Psoas muscle (tissue), 7 donors: ENCODE measurements at regions not wholly inside any gene's neighbourhood (a gene's known extent, or its start where the extent isn't known, plus 50 kb on each side); places are given as distances from the start of the nearest gene placed in this dataset.
"Not testable (repeated sequence)": the region's sequence is repeated elsewhere in the genome, so short reads cannot be mapped to it uniquely, and the experiment has no call there.

Experiments used
- ATAC-seq, 4 donors: fragments of 200-7000 bp; cut with Tn5 transposase; one replicate each; pipeline ENCODE4 v1.9.1; 2020; ENCODE audit warnings: moderate library complexity in 3 of 4, mild to moderate bottlenecking in 2 of 4
- DNase-seq, 2 donors: peaks; one replicate each; pipeline ENCODE4 v3.0.0-alpha.2; 2020
- H3K27ac ChIP-seq: fragments of 200-600 bp; one replicate; pipeline ENCODE4 v1.8.0; 2022
- H3K27me3 ChIP-seq, 3 donors: fragments of 200-600 bp in 1 of 3; one replicate each; pipeline versions ENCODE4 v1.6.1 to v1.8.0; 2013 to 2022; ENCODE audit warnings: low read length in 2 of 3, mild to moderate bottlenecking in 2 of 3, moderate library complexity in 1 of 3; ENCODE audit not compliant: insufficient read depth in 3 of 3
- H3K36me3 ChIP-seq, 2 donors: fragments of 200-600 bp in 1 of 2; one replicate each; pipeline versions ENCODE4 v1.6.1 to v1.8.0; 2013 to 2022; ENCODE audit warnings: low read depth in 1 of 2, mild to moderate bottlenecking in 1 of 2, moderate library complexity in 1 of 2; ENCODE audit not compliant: insufficient read depth in 1 of 2
- H3K4me1 ChIP-seq: fragments of 200-600 bp; one replicate; pipeline ENCODE4 v1.8.0; 2022
- H3K4me3 ChIP-seq: fragments of 200-600 bp; one replicate; pipeline ENCODE4 v1.8.0; 2022; ENCODE audit warnings: mild to moderate bottlenecking
- H3K9me3 ChIP-seq: fragments of 200-600 bp; one replicate; pipeline ENCODE4 v1.8.0; 2022
- WGBS, 3 donors: extraction: QIAGEN DNeasy Blood & Tissue Kit; methylation state at CpG; one replicate each; pipeline versions ENCODE4 v1.1.6 to v1.1.7; 2013; 5-methylcytosine and 5-hydroxymethylcytosine counted together
- intact Hi-C, 2 donors: fragments of 100-400 bp; cut with DNase I; formaldehyde crosslinking; loops; one replicate each; pipeline versions ENCODE4 v1.11.0 to v1.14.2; 2022
- TF ChIP-seq, protein P1 (sequence below): fragments of 200-600 bp; IDR thresholded peaks from one replicate; pipeline ENCODE4 v1.8.0; 2022; ENCODE audit warnings: antibody characterized with exemption
- donor health status: healthy with polysubstance abuse.
- donor health status: DM: no; HTN: no; CAD: no; lungs with moderate emphysema.
- donor health status: Bipolar disorder and iron deficiency.
- donor health status: healthy.
- donor health status: DM: yes; HTN: yes; CAD: no.
- donor health status: DM: no; HTN: no; CAD: no.
- donor health status: DM: yes; HTN: yes; CAD: no.

DNA sequence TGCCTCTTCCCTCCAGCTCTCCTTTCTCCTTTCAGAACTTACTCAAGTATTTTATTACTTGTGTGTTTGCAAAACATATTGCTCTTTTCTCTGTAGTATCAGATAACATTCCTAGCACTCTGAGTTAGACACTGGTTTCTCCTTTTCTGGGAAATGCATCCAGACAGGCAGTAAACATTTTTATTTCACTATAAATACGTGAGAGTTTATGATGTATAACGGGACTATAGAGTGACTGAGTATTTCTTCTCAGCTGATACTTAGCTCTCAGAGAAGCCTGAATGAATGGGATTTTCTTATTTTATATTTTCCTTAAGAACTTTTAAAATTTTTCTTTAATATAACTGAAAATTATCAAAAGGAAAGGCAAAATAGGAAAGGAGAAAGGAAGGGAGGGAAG, 211.2 kb upstream of the EDNRB start:
- intact Hi-C loops, result no loop called here
- no peak for ATAC-seq
- no peaks in the 10 kb centered on the region for H3K4me1 ChIP-seq
- 37 to 41% (median 41%) methylated on average over 2 of the region's 2 CpGs for WGBS, 3 donors
- no peaks in the 10 kb centered on the region for H3K27me3 ChIP-seq
- H3K36me3 ChIP-seq, result no peaks in the 10 kb centered on the region
- DNase-seq, result no peak
- H3K9me3 ChIP-seq, result no peaks in the 10 kb centered on the region
- no peak overlapping the region for H3K27ac ChIP-seq
- no peak overlapping the region for H3K4me3 ChIP-seq
- TF ChIP-seq, protein P1, sequence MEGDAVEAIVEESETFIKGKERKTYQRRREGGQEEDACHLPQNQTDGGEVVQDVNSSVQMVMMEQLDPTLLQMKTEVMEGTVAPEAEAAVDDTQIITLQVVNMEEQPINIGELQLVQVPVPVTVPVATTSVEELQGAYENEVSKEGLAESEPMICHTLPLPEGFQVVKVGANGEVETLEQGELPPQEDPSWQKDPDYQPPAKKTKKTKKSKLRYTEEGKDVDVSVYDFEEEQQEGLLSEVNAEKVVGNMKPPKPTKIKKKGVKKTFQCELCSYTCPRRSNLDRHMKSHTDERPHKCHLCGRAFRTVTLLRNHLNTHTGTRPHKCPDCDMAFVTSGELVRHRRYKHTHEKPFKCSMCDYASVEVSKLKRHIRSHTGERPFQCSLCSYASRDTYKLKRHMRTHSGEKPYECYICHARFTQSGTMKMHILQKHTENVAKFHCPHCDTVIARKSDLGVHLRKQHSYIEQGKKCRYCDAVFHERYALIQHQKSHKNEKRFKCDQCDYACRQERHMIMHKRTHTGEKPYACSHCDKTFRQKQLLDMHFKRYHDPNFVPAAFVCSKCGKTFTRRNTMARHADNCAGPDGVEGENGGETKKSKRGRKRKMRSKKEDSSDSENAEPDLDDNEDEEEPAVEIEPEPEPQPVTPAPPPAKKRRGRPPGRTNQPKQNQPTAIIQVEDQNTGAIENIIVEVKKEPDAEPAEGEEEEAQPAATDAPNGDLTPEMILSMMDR, result no peak

DNA sequence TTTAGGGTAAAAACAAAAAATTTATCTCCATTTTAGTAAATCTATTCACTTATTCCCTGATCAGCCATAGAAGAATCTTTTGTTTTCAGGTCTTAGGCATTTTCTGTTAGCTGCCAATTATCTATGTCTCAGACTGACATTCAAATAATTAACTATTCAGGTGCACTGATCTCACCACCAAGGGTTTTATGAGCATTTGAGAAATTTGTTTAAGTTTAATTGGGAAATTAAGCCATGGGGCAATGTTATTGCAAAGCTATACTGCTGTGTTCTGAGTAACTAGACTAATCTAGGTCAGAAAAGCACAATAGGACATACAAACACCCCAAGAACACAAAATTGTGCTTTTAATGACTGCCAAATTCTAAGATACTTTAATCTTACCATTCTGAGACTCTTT, 210.7 kb upstream of the EDNRB start:
- no peaks in the 10 kb centered on the region for H3K4me1 ChIP-seq
- H3K36me3 ChIP-seq, result no peaks in the 10 kb centered on the region
- TF ChIP-seq, protein P1, result no peak
- H3K27me3 ChIP-seq, result no peaks in the 10 kb centered on the region
- intact Hi-C loops, result no loop called here
- ATAC-seq, result no peak
- H3K4me3 ChIP-seq, result no peak overlapping the region
- no peak overlapping the region for H3K27ac ChIP-seq
- no peak for DNase-seq
- H3K9me3 ChIP-seq, result no peaks in the 10 kb centered on the region

- TF ChIP-seq, protein P1, result peak; percentile 84
- ATAC-seq, result peak in 2 of 4 donors; percentile 37 to 58
- 33 to 42% (median 40%) methylated on average over 13 of the region's 13 CpGs for WGBS, 3 donors
These were observed 203.1 kb upstream of the EDNRB start for GRCh38 chr13:78121459-78122348.

GRCh38 chr13:78121001-78121400, 202.4 kb upstream of the EDNRB start:
- DNase-seq (no peak), ATAC-seq (no peak)
- 28 to 44% (median 32%) methylated on average over 3 of the region's 3 CpGs for WGBS, 3 donors
- H3K27ac ChIP-seq, result no peak overlapping the region
- no peaks in the 10 kb centered on the region for H3K36me3 ChIP-seq
- H3K27me3 ChIP-seq, result no peaks in the 10 kb centered on the region
- no peak overlapping the region for H3K4me3 ChIP-seq
- intact Hi-C loops, result loop anchor here in 1 of 2 donors (5.0 kb wide), 1 partner anchor 344 kb away; no protein-coding TSS in a partner anchor
- H3K9me3 ChIP-seq, result no peaks in the 10 kb centered on the region
- TF ChIP-seq, protein P1, result no peak
- no peaks in the 10 kb centered on the region for H3K4me1 ChIP-seq

More at GRCh38 chr13:78121459-78122348, 203.1 kb upstream of the EDNRB start:
- no peaks in the 10 kb centered on the region for H3K27me3 ChIP-seq
- intact Hi-C loops, result loop anchor here in 1 of 2 donors (5.0 kb wide), 1 partner anchor 344 kb away; no protein-coding TSS in a partner anchor
- no peak overlapping the region for H3K4me3 ChIP-seq
- peak in 1 of 2 donors; percentile 38 for DNase-seq
- H3K27ac ChIP-seq, result no peak overlapping the region
- no peaks in the 10 kb centered on the region for H3K36me3 ChIP-seq
- H3K4me1 ChIP-seq, result no peaks in the 10 kb centered on the region
- H3K9me3 ChIP-seq, result no peaks in the 10 kb centered on the region

GRCh38 chr13:78120144-78120543, 201.5 kb upstream of the EDNRB start:
- not testable (repeated sequence) for H3K9me3 ChIP-seq, DNase-seq, H3K4me1 ChIP-seq, H3K4me3 ChIP-seq, H3K27ac ChIP-seq, ATAC-seq, H3K27me3 ChIP-seq, H3K36me3 ChIP-seq
- WGBS, 3 donors, result 52 to 64% (median 55%) methylated on average over 1 of the region's 1 CpG
- intact Hi-C loops, result loop anchor here (1.0 to 5.0 kb wide), 2 partner anchors 340 to 343 kb away; no protein-coding TSS in a partner anchor

GRCh38 chr13:78117070-78117469, 198.4 kb upstream of the EDNRB start:
- DNase-seq, H3K27me3 ChIP-seq, H3K27ac ChIP-seq, H3K4me3 ChIP-seq, intact Hi-C loops, H3K4me1 ChIP-seq, H3K36me3 ChIP-seq, ATAC-seq: not testable (repeated sequence)
- WGBS, 3 donors, result 68 to 77% (median 72%) methylated on average over 2 of the region's 2 CpGs
- H3K9me3 ChIP-seq, result peaks cover 11% of the 10 kb centered on the region
